ENCODE measurements at regions not wholly inside any gene's neighbourhood (a gene's known extent, or its start where the extent isn't known, plus 50 kb on each side); places are given as distances from the start of the nearest gene placed in this dataset.

GRCh38 chr20:48265791-48266190 lies 480.5 kb upstream of the SULF2 start:
- TF ChIP-seq CTCF (IDR thresholded peaks at IDR 0.05) (no peak), POLR2A (IDR thresholded peaks at IDR 0.05) (no peak)

All from body of pancreas (tissue), 4 donors.